Dermis microvascular lymphatic vessel endothelial cell (primary cell): ENCODE measurements at regions not wholly inside any gene's neighbourhood (a gene's known extent, or its start where the extent isn't known, plus 50 kb on each side); places are given as distances from the start of the nearest gene placed in this dataset.

Experiments used
- DNase-seq, 2 donors: peaks; one replicate each; pipeline versions ENCODE4 v3.0.0 to v3.0.0-alpha.2; 2010; ENCODE audit warnings: low read depth in 2 of 2

DNA sequence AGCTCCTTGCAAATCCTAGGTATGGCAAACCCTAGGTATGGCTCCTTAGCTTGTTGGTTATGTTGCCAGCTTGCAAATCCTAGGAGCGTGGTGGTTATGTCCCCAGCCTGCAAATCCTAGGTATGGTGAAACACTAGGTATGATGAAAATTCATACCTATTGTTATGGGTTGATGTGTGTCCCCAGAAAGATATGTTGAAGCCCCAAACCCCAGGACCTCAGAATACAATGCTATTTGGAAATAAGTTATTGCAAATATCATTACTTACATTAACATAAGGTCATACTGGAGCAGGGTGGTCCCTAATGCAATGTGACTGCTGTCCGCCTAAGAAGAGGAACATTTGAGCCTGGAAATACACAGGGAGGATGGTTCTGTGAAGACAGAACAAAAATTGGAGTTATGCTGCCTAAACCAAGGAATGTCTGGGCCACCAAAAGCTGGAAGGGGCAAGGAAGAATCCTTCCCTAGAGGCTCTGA is 220.8 kb downstream of the MYCN start:
- no peak for DNase-seq

GRCh38 chr2:16160281-16161084 is 220.1 kb downstream of the MYCN start:
- no peak for DNase-seq

- DNase-seq, result no peak
These were observed 216.1 kb downstream of the MYCN start for GRCh38 chr2:16156411-16156810.

DNA sequence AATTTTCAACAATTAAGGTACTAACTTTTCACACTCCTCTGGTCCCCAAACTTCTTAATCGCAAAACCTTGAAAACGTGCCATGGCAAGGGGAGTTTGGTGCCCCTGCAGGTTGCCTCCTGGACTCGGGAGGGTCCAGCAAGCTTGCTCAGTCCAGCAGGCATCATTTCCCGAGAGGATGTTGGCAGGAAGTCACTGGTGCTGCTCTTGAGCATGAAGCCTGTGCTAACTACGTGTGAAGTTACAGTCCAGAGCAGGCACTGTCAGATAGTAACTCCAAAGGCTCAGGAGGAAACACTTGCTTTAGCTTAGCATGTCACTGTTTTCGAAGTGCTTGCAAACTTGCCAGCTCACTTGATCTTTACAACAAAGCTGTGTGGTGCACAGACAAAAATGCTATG is 215.4 kb downstream of the MYCN start:
- DNase-seq, result no peak

GRCh38 chr2:16155366-16155765 is 215.0 kb downstream of the MYCN start:
- DNase-seq, result no peak

DNA sequence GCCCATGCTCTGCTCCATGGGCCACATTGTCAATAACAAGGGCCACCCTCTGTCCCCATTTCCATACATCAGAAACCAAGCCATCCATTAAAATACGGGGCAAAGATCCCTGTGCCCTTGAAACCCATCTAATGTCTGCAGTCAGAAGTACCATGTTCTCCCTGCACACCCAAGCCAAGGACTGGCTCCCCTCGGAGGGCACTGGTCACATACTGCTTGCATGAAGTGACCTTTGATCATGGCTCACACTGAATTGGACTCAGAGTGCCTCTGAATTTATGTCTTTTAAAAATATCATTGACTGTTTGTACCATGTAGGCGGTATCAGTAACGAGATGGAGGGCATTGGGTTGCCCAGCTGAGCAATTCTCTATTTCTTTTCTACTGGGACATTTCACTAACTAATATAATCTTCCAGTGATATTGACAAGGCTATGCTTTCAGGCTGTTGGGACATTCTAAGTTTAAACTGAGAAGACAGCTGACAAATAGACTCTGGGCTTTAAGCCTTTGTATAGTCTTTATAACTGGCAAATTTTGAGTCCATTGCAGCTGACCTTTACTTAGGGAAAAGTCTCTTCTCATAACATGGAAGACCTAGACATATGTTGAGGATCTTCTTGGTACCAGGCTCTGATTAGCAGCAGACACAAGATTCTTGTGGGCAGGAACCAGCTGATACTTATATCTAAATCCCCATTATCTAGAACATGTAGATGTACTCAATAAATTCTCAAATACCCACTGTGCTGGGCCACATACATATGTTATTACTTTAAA is 214.3 kb downstream of the MYCN start:
- DNase-seq, result no peak

DNA sequence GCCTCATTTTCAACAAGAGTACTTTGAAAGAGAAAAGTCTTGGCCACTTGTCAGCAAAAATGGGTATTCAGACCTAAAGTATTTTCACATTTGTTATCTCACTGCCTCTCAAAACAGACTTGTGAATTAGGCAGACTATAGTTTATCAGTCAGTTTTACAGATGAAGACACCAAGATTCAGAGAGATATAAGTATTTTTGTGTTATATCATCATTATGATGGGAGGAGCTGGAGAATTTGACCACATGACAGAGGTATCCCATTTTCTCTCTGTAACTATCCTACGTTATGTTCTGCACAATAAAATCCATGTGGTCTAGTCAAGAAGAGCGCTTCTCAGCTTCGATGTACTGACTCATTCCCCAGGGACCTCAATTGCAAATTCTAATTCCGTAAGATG is 213.7 kb downstream of the MYCN start:
- DNase-seq, result no peak

- no peak for DNase-seq
These were observed 213.3 kb downstream of the MYCN start for GRCh38 chr2:16153754-16154035.

GRCh38 chr2:16152928-16153753 is 212.8 kb downstream of the MYCN start:
- DNase-seq, result no peak

DNA sequence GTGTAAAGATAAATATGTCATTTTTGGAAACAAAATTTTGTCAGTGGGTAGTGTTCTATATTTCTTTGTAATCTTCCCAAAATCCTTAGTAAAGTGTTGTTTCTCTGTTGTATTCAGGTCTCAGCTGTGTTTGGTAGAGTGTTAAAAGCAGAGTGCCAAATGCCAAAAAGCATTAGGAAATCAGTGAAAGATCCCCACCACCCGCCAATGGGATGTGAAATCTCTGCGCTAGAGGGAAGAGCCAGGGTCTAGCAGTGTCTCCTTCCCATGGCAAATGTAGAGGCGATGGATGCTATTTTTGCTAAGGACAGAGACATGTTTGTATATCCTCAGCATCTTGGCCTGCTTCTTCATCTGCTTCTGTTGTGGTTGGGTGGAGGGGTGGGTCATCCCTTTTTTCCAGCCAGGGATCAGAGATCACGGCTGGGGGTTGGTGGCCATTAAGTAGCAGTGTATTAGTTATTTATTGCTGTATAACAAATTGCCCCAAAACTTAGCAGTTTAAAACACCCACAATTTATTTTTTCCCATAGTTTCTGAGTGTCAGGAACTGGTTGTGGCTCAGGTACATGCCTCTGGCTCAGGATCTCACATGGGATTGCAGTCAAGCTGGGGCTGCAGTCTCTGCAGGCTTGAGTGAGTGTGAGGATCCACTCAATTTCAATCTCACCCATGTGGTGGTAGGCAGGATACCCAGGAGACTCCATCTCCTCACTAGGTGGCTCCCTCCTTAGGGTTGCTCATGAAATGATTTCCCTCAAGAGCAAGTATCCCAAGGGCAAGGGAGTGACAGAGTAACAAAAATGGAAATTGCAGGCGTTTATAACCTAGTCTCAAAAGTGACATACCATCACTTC is 211.9 kb downstream of the MYCN start:
- DNase-seq, result no peak

DNA sequence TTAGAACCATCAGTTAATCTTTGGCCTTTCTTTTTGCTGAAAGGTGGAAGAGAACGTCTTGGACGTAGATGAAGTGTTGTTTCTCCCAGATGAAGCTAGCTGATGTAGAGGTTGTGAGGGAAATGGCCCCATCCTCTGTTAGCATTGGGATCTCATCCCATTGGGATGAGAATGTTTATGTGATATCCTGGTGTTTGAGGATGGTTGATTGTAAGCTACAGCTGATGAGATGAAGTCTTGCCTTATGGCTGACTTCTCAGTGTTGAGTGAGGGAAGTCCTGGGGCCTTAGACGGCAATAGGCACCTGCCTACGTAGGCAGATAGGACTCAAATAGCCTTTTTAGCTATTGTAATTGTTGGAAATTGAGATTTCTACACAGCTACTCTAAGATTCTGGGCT is 211.3 kb downstream of the MYCN start:
- DNase-seq, result no peak

DNA sequence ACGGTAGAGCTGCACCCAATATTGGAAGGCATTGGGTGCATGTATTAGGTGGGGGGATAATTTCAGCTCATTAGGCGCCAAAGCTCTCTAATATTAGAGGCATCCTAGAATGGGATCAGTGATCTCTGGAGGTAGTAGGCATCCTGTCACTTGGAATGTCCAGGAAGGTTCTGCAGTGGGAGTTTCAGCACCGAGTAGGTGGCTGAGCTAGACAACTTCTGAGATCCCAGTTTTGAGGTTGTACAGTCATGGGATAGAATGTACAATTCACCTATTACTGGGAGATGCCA is 210.9 kb downstream of the MYCN start:
- no peak for DNase-seq

DNA sequence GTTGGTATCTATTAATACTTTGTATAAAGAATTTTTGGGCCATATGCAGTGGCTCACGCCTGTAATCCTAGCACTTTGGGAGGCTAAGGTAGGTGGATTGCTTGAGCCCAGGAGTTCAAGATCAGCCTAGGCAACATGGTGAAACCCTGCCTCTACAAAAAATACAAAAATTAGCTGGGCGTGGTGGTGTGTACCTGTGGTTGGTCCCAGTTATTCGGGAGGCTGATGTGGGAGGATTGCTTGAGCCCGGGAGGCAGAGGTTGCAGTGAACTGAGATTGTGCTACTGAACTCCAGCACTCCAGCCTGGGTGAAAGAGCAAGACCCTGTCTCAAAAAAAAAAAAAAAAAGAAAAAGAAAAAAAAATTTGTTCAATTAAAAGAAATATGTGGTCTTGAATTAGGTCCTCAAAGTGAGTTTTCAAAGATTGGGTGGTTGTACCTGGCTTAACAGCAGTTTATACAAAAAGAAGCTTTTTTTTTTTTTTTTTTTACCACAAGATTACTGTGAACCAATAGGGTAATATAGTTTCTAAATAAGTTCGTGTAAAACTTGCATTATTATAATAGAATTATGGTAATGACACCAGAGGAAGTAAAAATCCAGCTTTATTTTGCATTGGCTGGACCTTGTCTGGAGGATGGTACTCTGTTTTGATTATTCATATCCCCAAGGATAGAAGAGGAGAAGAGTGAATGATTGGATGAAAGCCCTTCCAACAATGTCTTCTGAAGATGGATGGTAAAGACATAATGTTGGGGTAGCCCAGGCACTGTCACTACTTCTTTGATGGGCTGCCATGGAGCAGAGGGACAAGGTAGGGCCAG is 210.3 kb downstream of the MYCN start:
- no peak for DNase-seq

DNA sequence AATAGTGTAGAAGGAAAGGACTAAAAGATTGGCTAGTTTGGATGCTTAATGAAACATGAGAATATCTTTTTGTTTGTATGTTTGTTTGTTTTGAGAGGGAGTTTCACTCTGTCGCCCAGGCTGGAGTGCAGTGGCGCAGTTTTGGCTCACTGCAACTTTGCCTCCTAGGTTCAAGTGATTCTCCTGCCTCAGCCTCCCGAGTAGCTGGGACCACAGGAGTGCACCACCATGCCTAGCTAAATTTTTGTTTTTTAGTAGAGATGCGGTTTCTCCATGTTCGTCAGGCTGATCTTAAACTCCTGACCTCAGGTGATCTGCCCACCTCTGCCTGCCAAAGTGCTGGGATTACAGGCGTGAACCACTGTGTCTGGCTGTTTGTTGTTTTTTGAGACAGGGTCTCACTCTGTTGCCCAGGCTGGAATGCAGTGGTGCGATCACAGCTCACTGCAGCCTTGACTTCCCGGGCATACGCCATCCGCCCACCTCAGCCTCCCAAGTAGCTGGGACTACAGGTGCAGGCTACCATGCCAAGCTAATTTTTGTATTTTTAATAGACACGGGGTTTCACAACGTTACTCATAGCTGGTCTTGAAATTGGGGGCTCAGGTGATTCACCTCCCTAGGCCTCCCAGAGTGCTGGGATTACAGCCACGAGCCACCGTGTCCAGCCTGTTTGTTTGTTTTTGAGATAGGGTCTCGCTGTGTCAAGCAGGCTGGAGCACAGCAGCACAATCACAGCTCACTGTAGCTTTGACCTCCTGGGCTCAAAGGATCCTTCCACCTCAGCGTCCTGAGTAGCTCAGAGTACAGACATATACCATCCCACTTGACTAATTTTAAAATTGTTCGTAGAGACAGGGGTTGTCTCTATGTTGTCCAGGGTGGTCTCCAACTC is 209.2 kb downstream of the MYCN start:
- DNase-seq, result no peak

DNA sequence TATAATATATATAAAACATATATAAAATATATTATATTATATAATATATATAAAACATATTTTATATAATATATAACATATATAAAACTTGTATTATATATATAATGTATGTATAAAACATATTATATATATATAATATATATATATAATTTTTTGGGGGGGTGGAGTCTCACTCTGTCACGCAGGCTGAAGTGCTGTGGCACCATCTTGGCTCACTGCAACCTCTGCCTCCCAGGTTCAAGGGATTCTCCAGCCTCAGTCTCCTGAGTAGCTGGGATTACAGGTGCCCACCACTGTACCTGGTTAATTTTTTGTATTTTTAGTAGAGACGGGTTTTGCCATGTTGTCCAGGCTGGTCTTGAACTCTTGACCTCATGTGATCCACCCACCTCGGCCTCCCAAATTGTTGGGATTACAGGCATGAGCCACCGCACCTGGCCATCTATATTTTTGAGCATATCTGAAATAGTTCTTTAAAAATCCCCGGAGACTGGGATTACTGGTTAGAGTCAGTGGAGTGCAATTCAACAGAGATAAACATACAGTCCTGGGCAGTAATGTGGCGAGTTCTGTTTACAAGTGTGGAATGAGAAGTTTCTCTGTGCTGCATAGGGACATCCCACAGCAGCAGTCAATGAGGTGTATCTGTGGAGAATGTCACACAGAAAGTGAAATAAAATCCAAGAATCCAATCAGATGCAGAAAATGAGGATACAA is 208.4 kb downstream of the MYCN start:
- DNase-seq, result no peak

GRCh38 chr2:16142383-16143361 is 202.3 kb downstream of the MYCN start:
- DNase-seq, result no peak

DNA sequence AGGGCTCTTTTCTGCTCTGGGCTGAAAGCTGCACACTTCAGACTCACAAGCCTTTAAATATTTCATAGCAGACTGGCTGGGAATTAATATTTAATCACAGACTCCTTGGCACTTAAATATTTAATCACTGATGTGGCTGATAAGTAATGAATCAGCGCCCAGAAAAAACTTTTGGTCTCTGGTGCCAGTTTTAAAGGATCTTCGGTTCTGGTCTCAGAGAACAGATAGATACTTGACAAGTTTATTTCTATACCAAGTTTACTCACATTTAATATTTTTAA is 201.2 kb downstream of the MYCN start:
- no peak for DNase-seq
